ENCODE measurements at regions not wholly inside any gene's neighbourhood (a gene's known extent, or its start where the extent isn't known, plus 50 kb on each side); places are given as distances from the start of the nearest gene placed in this dataset.
"Not testable (repeated sequence)": the region's sequence is repeated elsewhere in the genome, so short reads cannot be mapped to it uniquely, and the experiment has no call there.

- no peak for DNase-seq
Observed at GRCh38 chr2:195570329-195570728, 86.7 kb upstream of the SLC39A10 start.

- no peak for DNase-seq
Observed at GRCh38 chr2:195569255-195569654, 87.8 kb upstream of the SLC39A10 start.

- not testable (repeated sequence) for DNase-seq
Observed at GRCh38 chr2:195564625-195565135, 92.3 kb upstream of the SLC39A10 start.

GRCh38 chr2:195563857-195564512, 93.0 kb upstream of the SLC39A10 start:
- no peak for DNase-seq

GRCh38 chr2:195562570-195563566, 94.2 kb upstream of the SLC39A10 start:
- no peak for DNase-seq

- no peak for DNase-seq
Observed at GRCh38 chr2:195561116-195561921, 95.7 kb upstream of the SLC39A10 start.

GRCh38 chr2:195560209-195560895, 96.7 kb upstream of the SLC39A10 start:
- DNase-seq: no peak

- peak; percentile 58 for DNase-seq
Observed at GRCh38 chr2:195559431-195559914, 97.6 kb upstream of the SLC39A10 start.

GRCh38 chr2:195555971-195556370, 101.1 kb upstream of the SLC39A10 start:
- DNase-seq: no peak

- DNase-seq: no peak
Observed at GRCh38 chr2:195552581-195552980, 104.4 kb upstream of the SLC39A10 start.

- DNase-seq: no peak
Observed at GRCh38 chr2:195548198-195548940, 108.7 kb upstream of the SLC39A10 start.

- not testable (repeated sequence) for DNase-seq
Observed at GRCh38 chr2:195547268-195547840, 109.7 kb upstream of the SLC39A10 start.

- no peak for DNase-seq
Observed at GRCh38 chr2:195545811-195546210, 111.2 kb upstream of the SLC39A10 start.

GRCh38 chr2:195543902-195544894, 112.8 kb upstream of the SLC39A10 start:
- DNase-seq: no peak

- no peak for DNase-seq
Observed at GRCh38 chr2:195543063-195543462, 114.0 kb upstream of the SLC39A10 start.

GRCh38 chr2:195542067-195542466, 115.0 kb upstream of the SLC39A10 start:
- DNase-seq: no peak

- no peak for DNase-seq
Observed at GRCh38 chr2:195538937-195539336, 118.1 kb upstream of the SLC39A10 start.

- DNase-seq: no peak
Observed at GRCh38 chr2:195537811-195538210, 119.2 kb upstream of the SLC39A10 start.

- DNase-seq: no peak
Observed at GRCh38 chr2:195536906-195537305, 120.1 kb upstream of the SLC39A10 start.

Data from activated CD4-positive, alpha-beta T cell treated with anti-CD3 and anti-CD28 coated beads for 1 hour (primary cell).